ENCODE measurements at regions not wholly inside any gene's neighbourhood (a gene's known extent, or its start where the extent isn't known, plus 50 kb on each side); places are given as distances from the start of the nearest gene placed in this dataset.

DNA sequence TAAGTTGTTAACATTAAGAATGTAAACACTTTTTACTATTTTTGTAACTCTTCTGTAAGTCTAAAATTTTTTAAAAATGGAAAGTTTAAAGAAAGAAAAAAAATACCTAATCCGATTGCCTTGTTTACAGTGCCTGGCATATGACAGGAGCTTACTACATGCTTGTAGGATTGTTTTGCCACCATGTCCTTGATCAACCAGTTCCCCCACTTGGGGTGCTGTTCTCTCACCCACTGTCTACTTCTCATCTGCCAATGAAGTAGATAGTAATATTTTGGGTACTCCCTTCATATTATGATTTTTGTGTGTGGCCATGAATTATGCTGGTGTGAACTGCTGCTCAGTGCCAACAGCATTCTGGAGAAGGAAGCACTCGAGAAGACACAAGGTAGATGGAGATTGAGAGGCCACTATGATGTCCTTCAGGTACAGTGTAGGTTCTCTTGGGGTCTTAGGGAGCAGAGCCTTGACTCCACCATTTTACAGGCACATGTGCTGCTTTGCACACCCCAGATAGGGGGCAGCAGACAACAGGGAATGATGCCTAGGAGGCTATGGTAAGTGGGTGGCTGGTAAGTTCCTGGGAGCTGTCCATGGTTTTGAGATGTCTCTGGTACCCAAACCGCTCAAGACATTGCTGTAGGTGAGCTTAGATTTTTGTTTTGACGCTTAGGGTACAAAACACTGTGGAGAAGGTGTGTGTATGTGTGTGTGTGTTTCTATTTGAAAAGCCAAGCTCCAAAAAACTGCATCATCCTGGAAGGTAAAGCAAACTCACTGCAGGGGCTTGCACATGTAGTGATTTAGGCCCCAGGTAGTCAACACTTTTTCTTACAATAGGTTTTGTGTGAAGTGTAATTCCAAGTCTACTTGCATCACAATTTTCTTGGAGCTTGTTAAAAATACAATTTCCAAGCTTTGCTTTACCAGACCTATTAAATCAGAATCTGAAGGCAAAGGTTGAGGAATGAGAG, 494.5 kb upstream of the LARGE1 start (continued):
- TF ChIP-seq, protein P1, sequence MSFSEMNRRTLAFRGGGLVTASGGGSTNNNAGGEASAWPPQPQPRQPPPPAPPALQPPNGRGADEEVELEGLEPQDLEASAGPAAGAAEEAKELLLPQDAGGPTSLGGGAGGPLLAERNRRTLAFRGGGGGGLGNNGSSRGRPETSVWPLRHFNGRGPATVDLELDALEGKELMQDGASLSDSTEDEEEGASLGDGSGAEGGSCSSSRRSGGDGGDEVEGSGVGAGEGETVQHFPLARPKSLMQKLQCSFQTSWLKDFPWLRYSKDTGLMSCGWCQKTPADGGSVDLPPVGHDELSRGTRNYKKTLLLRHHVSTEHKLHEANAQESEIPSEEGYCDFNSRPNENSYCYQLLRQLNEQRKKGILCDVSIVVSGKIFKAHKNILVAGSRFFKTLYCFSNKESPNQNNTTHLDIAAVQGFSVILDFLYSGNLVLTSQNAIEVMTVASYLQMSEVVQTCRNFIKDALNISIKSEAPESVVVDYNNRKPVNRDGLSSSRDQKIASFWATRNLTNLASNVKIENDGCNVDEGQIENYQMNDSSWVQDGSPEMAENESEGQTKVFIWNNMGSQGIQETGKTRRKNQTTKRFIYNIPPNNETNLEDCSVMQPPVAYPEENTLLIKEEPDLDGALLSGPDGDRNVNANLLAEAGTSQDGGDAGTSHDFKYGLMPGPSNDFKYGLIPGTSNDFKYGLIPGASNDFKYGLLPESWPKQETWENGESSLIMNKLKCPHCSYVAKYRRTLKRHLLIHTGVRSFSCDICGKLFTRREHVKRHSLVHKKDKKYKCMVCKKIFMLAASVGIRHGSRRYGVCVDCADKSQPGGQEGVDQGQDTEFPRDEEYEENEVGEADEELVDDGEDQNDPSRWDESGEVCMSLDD (CRISPR knock-in tag; IDR thresholded peaks at IDR 0.05; ENCODE audit: borderline replicate concordance), result no peak; the same call in 1 of the 2 replicates
- TF ChIP-seq, protein P2, sequence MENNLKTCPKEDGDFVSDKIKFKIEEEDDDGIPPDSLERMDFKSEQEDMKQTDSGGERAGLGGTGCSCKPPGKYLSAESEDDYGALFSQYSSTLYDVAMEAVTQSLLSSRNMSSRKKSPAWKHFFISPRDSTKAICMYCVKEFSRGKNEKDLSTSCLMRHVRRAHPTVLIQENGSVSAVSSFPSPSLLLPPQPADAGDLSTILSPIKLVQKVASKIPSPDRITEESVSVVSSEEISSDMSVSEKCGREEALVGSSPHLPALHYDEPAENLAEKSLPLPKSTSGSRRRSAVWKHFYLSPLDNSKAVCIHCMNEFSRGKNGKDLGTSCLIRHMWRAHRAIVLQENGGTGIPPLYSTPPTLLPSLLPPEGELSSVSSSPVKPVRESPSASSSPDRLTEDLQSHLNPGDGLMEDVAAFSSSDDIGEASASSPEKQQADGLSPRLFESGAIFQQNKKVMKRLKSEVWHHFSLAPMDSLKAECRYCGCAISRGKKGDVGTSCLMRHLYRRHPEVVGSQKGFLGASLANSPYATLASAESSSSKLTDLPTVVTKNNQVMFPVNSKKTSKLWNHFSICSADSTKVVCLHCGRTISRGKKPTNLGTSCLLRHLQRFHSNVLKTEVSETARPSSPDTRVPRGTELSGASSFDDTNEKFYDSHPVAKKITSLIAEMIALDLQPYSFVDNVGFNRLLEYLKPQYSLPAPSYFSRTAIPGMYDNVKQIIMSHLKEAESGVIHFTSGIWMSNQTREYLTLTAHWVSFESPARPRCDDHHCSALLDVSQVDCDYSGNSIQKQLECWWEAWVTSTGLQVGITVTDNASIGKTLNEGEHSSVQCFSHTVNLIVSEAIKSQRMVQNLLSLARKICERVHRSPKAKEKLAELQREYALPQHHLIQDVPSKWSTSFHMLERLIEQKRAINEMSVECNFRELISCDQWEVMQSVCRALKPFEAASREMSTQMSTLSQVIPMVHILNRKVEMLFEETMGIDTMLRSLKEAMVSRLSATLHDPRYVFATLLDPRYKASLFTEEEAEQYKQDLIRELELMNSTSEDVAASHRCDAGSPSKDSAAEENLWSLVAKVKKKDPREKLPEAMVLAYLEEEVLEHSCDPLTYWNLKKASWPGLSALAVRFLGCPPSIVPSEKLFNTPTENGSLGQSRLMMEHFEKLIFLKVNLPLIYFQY (CRISPR knock-in tag; IDR thresholded peaks at IDR 0.05; ENCODE audit: borderline replicate concordance), result 0 out of 2 replicates have a peak, but pooled peaks have one; percentile 50
- peak; percentile 64 for TF ChIP-seq RXRB (CRISPR knock-in tag; IDR thresholded peaks at IDR 0.05; ENCODE audit: borderline replicate concordance)
- peak; percentile 48; the same call in 1 of the 2 replicates for TF ChIP-seq ZNF558 (CRISPR knock-in tag; IDR thresholded peaks at IDR 0.05; ENCODE audit: borderline replicate concordance)
- TF ChIP-seq RELA (CRISPR knock-in tag; IDR thresholded peaks at IDR 0.05), result no peak
- TF ChIP-seq ZNF563 (CRISPR knock-in tag; IDR thresholded peaks at IDR 0.05), result peak; percentile 61; the same call in 1 of the 2 replicates
- no peak for TF ChIP-seq ZNF207 (IDR thresholded peaks at IDR 0.05; ENCODE audit: borderline replicate concordance)
- no peak for TF ChIP-seq SSRP1 (CRISPR knock-in tag; IDR thresholded peaks at IDR 0.05)
- no peak for TF ChIP-seq NFIB (CRISPR knock-in tag; IDR thresholded peaks at IDR 0.05; ENCODE audit: borderline replicate concordance)
- TF ChIP-seq, protein P3, sequence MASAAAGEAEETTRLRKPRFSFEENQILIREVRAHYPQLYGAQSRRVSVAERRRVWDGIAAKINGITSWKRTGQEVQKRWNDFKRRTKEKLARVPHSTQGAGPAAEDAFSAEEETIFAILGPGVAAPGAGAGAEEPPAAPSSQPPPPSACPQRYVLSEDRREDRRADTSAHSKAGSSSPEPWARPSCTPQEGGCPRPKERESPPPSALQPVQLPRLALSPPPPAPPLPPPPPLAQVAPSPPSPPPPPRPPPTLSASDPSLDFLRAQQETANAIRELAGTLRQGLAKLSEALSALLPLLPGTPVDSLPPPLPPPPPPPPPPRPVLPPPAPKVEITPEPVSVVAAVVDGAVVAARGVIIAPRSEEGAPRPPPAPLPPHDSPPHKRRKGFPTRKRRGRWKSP (CRISPR knock-in tag; IDR thresholded peaks at IDR 0.05), result no peak
- 0 out of 2 replicates have a peak, but pooled peaks have one; percentile 32 for TF ChIP-seq GATAD2A (CRISPR knock-in tag; IDR thresholded peaks at IDR 0.05)
- no peak for TF ChIP-seq ZNF615 (CRISPR knock-in tag; IDR thresholded peaks at IDR 0.05; ENCODE audit: borderline replicate concordance)
- peak; percentile 43; the same call in 1 of the 2 replicates for TF ChIP-seq ZSCAN21 (CRISPR knock-in tag; IDR thresholded peaks at IDR 0.05; ENCODE audit: borderline replicate concordance)
- no peak for TF ChIP-seq SMAD1 (CRISPR knock-in tag; IDR thresholded peaks at IDR 0.05; ENCODE audit: borderline replicate concordance, low read depth)
- no peak for TF ChIP-seq EZH2 (conservative IDR thresholded peaks at IDR 0.05; ENCODE audit: low read depth, low read length)
- no peak for TF ChIP-seq CEBPG (CRISPR knock-in tag; IDR thresholded peaks at IDR 0.05)
- TF ChIP-seq, protein P4, sequence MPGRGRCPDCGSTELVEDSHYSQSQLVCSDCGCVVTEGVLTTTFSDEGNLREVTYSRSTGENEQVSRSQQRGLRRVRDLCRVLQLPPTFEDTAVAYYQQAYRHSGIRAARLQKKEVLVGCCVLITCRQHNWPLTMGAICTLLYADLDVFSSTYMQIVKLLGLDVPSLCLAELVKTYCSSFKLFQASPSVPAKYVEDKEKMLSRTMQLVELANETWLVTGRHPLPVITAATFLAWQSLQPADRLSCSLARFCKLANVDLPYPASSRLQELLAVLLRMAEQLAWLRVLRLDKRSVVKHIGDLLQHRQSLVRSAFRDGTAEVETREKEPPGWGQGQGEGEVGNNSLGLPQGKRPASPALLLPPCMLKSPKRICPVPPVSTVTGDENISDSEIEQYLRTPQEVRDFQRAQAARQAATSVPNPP (CRISPR knock-in tag; IDR thresholded peaks at IDR 0.05), result no peak
- TF ChIP-seq TOPORS (CRISPR knock-in tag; IDR thresholded peaks at IDR 0.05), result no peak
- TF ChIP-seq, protein P5, sequence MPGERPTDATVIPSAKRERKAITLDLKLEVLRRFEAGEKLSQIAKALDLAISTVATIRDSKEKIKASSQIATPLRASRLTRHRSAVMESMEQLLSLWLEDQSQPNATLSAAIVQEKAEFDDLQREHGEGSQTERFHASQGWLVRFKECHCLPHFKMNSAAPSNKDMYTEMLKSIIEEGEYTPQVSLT (CRISPR knock-in tag; IDR thresholded peaks at IDR 0.05; ENCODE audit: borderline replicate concordance, low read depth), result no peak
- TF ChIP-seq SNAPC2 (CRISPR knock-in tag; IDR thresholded peaks at IDR 0.05), result no peak

All from HepG2 (cell line).